Esophagus (tissue), 2 donors: ENCODE measurements at regions not wholly inside any gene's neighbourhood (a gene's known extent, or its start where the extent isn't known, plus 50 kb on each side); places are given as distances from the start of the nearest gene placed in this dataset.

Source experiments
- H3K27ac ChIP-seq, 2 donors: one replicate each; pipeline ENCODE4 v1.5.1; 2013; ENCODE audit warnings: low read depth in 2 of 2, mild to moderate bottlenecking in 2 of 2, inconsistent platforms in 1 of 2, low read length in 1 of 2, moderate library complexity in 1 of 2
- H3K27me3 ChIP-seq, 2 donors: one replicate each; pipeline ENCODE4 v1.6.1; 2013; ENCODE audit warnings: low read length in 2 of 2, control low read depth in 1 of 2, mild to moderate bottlenecking in 1 of 2; ENCODE audit not compliant: insufficient read depth in 2 of 2, control insufficient read depth in 1 of 2
- H3K36me3 ChIP-seq, 2 donors: one replicate each; pipeline ENCODE4 v1.6.1; 2013; ENCODE audit warnings: low read length in 1 of 2; ENCODE audit not compliant: control insufficient read depth in 2 of 2, insufficient read depth in 2 of 2
- H3K4me1 ChIP-seq, 2 donors: one replicate each; pipeline ENCODE4 v1.6.1; 2013; ENCODE audit warnings: low read length in 1 of 2; ENCODE audit not compliant: control insufficient read depth in 2 of 2, insufficient read depth in 2 of 2
- H3K4me3 ChIP-seq, 2 donors: one replicate each; pipeline ENCODE4 v1.5.1; 2013; ENCODE audit warnings: low read length in 2 of 2, mild to moderate bottlenecking in 2 of 2, low read depth in 1 of 2, moderate library complexity in 1 of 2
- H3K9me3 ChIP-seq, 2 donors: one replicate each; pipeline ENCODE4 v1.6.1; 2013; ENCODE audit warnings: mild to moderate bottlenecking in 2 of 2, low read depth in 1 of 2, low read length in 1 of 2, moderate library complexity in 1 of 2; ENCODE audit not compliant: control insufficient read depth in 2 of 2, insufficient read depth in 1 of 2
- WGBS, 2 donors: extraction: QIAGEN DNeasy Blood & Tissue Kit; methylation state at CpG; one replicate each; pipeline ENCODE4 v1.1.7; 2013; 5-methylcytosine and 5-hydroxymethylcytosine counted together
- donor health status: healthy with polysubstance abuse.
- donor health status: Bipolar disorder and iron deficiency.

DNA sequence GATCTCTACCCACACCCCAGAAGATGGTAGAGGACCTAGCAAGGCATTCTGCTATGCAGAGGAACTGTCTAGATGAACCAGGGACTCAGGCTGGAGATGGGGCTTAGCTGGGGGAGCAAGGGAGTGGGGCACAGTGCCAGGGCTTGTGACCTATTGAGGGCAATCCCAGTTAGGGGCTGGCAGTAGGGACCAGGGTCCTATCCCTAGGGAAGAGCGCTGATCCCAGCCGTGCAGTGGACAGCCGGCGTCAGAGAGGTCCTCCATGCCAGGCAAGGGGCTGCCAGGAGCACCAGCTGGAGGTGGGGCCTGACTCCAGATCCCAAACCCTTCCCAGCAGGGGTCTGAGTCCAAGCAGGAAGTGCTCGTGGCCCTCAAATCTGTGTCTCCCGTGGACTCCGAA lies 52.7 kb upstream of the NEURL1B start:
- Histone ChIP-seq H3K4me1 (peaks cover 0 to 3% of the 10 kb centered on the region in 2 donors), H3K4me3 (no peak overlapping the region), H3K9me3 (no peaks in the 10 kb centered on the region), H3K36me3 (no peaks in the 10 kb centered on the region), H3K27ac (no peak overlapping the region), H3K27me3 (no peaks in the 10 kb centered on the region)
- WGBS, 2 donors: 88 to 91% methylated on average over 7 of the region's 7 CpGs

DNA sequence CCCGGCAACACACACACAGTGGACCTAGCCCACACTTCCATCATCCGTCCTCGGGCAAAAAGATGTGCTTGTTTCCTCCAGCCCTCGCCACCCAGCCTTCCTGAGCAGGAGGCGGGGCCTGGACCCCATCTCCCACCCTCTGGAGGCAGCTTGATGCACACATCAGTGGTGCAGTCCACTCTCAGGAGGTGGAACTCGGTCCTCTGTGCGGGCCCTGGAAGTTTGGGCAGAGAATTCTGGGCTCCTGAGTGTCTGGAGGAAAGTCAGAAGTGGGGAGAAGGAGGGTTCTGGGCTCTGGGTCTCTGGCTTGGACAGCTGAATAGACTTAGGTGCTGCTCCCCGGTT lies 54.0 kb upstream of the NEURL1B start:
- Histone ChIP-seq H3K9me3 (no peaks in the 10 kb centered on the region), H3K27me3 (no peaks in the 10 kb centered on the region), H3K36me3 (no peaks in the 10 kb centered on the region), H3K4me1 (peaks cover 0 to 3% of the 10 kb centered on the region in 2 donors), H3K27ac (no peak overlapping the region), H3K4me3 (no peak overlapping the region)
- WGBS, 2 donors: 86 to 91% methylated on average over 8 of the region's 8 CpGs

DNA sequence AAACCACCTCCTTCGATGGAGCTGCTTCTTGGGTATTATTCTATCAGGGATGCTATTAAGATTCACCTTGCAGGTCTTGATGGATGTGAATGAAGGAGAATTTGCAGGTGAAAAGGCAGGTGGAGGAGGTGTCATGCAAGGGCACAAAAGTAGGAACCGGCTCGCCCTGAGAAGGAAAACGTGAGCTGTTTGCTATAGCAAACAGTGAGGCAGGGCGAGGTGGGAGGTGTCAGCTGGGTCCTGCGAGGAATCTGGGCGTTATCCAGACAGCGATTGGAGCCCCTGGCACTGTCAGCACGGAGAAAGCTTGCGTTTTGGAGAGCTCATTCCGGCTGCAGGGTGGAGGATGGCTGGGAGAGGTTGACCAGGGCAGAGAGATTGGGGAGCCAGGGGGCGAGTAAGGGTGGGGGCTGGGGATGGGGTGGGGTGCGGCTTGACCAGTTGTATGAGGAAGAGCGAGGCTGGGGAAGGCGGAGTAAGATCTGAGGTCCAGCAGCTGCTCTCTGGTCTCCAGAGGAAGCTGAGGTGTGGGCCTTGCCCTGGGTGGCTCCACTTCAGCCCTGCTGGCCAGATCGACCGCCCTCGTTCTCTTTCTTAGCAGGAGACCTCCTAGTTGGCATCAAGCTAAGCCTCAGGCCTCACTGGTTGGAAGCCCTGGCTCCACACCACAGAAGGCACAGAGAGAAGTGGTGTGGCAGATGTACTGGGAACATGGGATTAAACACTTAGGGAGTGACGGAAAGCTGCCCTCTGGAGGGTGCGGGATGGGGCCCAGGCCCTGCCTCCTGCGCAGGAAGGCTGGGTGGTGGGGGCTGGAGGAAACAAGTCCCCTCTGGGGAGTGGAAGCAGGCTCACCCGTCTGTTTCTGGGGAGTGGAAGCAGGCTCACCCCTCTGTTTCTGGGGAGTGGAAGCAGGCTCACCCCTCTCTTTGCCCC lies 54.7 kb upstream of the NEURL1B start:
- Histone ChIP-seq H3K36me3 (no peaks in the 10 kb centered on the region), H3K27me3 (no peaks in the 10 kb centered on the region), H3K4me3 (no peak overlapping the region), H3K4me1 (peaks cover 0 to 3% of the 10 kb centered on the region in 2 donors), H3K27ac (peak overlapping the region in 1 of 2 donors; percentile 6), H3K9me3 (no peaks in the 10 kb centered on the region)
- WGBS, 2 donors: 57 to 58% methylated on average over 22 of the region's 22 CpGs

DNA sequence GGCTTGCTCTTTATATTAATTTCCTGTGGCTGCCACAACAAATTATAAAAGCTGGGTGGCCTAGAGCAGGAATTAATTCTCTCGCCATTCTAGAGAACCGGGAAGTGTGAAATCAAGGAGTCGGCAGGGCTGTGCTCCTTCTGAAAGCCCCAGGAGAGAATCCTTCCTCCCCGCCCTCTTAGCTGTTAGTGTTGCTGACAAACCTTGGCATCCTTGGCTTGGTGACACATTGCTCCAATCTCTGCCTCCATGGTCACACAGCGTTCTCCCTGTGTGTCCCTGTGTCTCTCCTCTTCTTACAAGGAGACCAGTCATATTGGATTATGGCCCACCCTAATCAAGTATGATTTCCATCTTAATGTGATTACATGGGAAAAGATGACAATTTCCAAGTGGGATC lies 55.9 kb upstream of the NEURL1B start:
- Histone ChIP-seq H3K27ac (peak overlapping the region in 1 of 2 donors; percentile 45), H3K36me3 (no peaks in the 10 kb centered on the region), H3K4me1 (peaks cover 0 to 3% of the 10 kb centered on the region in 2 donors), H3K4me3 (no peak overlapping the region), H3K27me3 (no peaks in the 10 kb centered on the region), H3K9me3 (no peaks in the 10 kb centered on the region)
- 64 to 78% methylated on average over 5 of the region's 5 CpGs for WGBS, 2 donors

DNA sequence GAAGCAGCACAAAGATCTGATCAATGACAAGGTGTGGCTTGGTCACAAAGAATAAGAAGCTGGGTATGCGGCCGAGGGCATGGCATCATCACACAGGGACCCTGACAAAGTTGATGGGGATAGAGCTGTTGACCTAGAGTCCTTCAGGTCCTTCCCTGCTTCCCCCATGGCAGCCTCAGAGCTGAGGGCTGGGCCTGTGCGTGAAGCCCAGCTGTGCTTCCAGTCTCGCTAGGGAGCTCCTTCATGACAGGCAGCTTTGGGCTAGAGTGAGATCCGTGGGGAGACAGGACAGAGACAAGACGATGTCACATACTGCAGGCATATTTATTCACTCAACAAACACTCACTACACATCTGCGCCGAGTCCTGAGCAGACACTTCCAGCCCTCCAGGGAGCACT lies 56.4 kb upstream of the NEURL1B start:
- H3K4me3 ChIP-seq: no peak overlapping the region
- peak overlapping the region; percentile 63 to 67 for H3K27ac ChIP-seq
- H3K4me1 ChIP-seq: peaks cover 0 to 3% of the 10 kb centered on the region in 2 donors
- 66 to 77% methylated on average over 8 of the region's 8 CpGs for WGBS, 2 donors
- H3K9me3 ChIP-seq: no peaks in the 10 kb centered on the region
- no peaks in the 10 kb centered on the region for H3K36me3 ChIP-seq
- H3K27me3 ChIP-seq: no peaks in the 10 kb centered on the region

DNA sequence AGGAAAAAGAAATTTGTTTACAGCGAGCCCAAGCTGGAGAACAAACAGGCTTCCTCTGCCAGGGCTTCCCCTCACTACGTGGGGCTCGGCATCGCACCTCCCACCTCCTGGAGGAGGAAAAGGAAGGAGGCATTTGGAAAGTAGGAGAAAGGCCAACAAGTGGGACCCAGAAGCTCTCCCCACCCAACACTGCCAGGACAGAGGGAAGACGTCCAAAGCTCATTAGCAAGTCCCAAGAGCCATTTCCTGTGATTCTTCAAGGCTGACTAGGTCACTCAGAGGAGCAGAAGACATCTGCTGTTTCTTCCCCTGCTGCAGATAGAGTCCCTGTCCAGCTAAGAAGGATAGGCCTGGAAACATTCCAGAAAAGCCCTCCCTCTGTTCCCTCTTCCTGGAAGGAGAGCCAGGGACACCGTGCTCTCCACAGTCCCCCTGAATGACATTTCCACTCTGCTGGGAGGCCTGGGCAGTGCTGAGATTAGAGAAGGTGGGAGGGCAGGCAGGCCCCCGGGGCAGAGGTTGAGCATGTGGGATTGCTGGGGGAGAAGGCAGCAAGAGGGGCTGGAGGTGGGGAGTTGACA lies 57.0 kb upstream of the NEURL1B start:
- peak overlapping the region; percentile 63 to 67 for H3K27ac ChIP-seq
- H3K9me3 ChIP-seq: no peaks in the 10 kb centered on the region
- peaks cover 0 to 3% of the 10 kb centered on the region in 2 donors for H3K4me1 ChIP-seq
- WGBS, 2 donors: 49 to 59% methylated on average over 7 of the region's 7 CpGs
- no peaks in the 10 kb centered on the region for H3K36me3 ChIP-seq
- H3K4me3 ChIP-seq: no peak overlapping the region
- no peaks in the 10 kb centered on the region for H3K27me3 ChIP-seq

DNA sequence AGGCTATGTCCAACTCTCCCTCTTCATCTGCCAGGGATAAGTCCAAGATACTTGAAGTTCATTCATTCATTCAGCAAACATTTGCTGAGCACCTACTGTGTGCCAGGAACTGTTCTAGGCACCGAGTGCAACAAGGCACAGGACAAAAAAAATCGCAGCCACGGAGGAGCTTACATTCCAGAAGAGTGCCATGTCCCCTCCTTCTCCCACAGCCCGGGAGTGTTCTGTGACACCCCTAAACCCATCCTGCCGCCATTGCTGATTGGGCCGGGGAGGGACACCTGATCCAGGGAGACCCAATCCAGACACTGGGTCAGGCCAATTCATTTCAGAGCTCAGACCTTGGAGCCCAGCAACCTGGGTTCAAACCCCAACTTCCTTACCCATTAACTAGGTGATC lies 58.1 kb upstream of the NEURL1B start:
- H3K9me3 ChIP-seq: no peaks in the 10 kb centered on the region
- H3K27ac ChIP-seq: no peak overlapping the region
- peaks cover 0 to 3% of the 10 kb centered on the region in 2 donors for H3K4me1 ChIP-seq
- no peaks in the 10 kb centered on the region for H3K27me3 ChIP-seq
- no peak overlapping the region for H3K4me3 ChIP-seq
- WGBS, 2 donors: 91 to 92% methylated on average over 6 of the region's 6 CpGs
- H3K36me3 ChIP-seq: no peaks in the 10 kb centered on the region

DNA sequence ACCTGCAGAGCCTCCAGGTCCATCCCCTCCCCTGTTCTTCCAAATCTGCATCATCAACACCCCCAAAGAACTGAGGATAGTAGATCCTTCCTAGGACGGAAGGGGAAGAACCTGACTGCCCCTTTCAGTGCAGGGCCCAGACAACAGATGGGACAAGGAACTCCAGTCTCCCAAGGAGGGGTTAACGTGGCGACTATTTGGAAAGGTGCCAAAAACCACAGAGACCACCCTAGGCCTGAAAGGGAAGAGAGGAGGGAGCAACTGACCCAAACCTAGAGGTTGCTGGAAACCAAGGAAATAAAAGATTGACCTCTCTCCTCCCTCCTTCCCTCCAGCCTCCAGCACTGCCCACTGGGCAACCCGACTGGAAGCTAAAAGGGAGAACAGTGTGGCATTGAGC lies 59.7 kb upstream of the NEURL1B start:
- no peaks in the 10 kb centered on the region for H3K9me3 ChIP-seq
- no peaks in the 10 kb centered on the region for H3K36me3 ChIP-seq
- WGBS, 2 donors: 46 to 56% methylated on average over 4 of the region's 4 CpGs
- H3K4me3 ChIP-seq: no peak overlapping the region
- H3K4me1 ChIP-seq: peaks cover 0 to under 1% of the 10 kb centered on the region in 2 donors
- no peaks in the 10 kb centered on the region for H3K27me3 ChIP-seq
- H3K27ac ChIP-seq: no peak overlapping the region

DNA sequence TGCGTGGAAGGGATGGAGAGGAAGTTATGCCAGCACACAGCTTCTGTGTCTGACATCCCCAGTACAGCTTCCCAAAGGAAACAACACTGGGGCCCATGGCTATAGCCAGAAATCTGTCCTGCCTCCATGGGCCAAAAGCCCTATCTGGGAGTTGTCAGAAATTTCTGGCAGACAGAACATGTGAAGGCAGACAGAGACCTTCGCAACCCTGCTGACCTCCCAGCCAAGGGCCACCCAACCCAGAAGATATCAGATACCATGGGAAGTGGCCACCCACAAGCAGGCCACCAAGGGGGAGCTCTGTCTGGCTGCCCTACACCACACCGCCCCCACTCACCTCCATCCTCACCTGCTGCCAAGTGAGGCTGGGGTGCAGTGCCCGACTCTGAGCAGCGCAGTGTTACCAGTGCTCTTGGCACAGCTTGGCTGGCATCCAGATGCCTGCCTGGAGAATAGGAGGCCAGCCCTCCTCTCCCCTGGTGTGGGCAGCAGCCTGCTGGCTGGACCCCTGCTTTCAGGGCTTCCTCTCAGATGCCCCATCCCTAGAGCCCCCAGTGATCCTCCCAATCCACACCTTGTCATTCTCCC lies 61.6 kb upstream of the NEURL1B start:
- H3K4me3 ChIP-seq: no peak overlapping the region
- no peak overlapping the region for H3K27ac ChIP-seq
- H3K4me1 ChIP-seq: no peaks in the 10 kb centered on the region
- WGBS, 2 donors: 84 to 87% methylated on average over 5 of the region's 5 CpGs
- H3K36me3 ChIP-seq: no peaks in the 10 kb centered on the region
- H3K9me3 ChIP-seq: no peaks in the 10 kb centered on the region
- no peaks in the 10 kb centered on the region for H3K27me3 ChIP-seq
